Endothelial cell (in vitro differentiated cells): ENCODE measurements at regions not wholly inside any gene's neighbourhood (a gene's known extent, or its start where the extent isn't known, plus 50 kb on each side); places are given as distances from the start of the nearest gene placed in this dataset.

Experiments used
- DNase-seq: peaks from one replicate; pipeline ENCODE4 v3.0.0; 2021; ENCODE audit warnings: low spot score
- H3K27ac Mint-ChIP-seq: one replicate; pipeline ENCODE4 v1.8.0; 2021; ENCODE audit warnings: mixed read lengths, inconsistent platforms; ENCODE audit not compliant: unreplicated experiment
- H3K27me3 Mint-ChIP-seq: one replicate; pipeline ENCODE4 v1.8.0; 2021; ENCODE audit warnings: mild to moderate bottlenecking, moderate library complexity, mixed read lengths, inconsistent platforms; ENCODE audit not compliant: unreplicated experiment
- H3K36me3 Mint-ChIP-seq: one replicate; pipeline ENCODE4 v1.8.0; 2021; ENCODE audit warnings: mild to moderate bottlenecking, low read depth, mixed read lengths, inconsistent platforms; ENCODE audit not compliant: unreplicated experiment
- H3K4me1 Mint-ChIP-seq: one replicate; pipeline ENCODE4 v1.8.0; 2021; ENCODE audit warnings: mild to moderate bottlenecking, mixed read lengths, inconsistent platforms; ENCODE audit not compliant: unreplicated experiment
- H3K4me3 Mint-ChIP-seq: one replicate; pipeline ENCODE4 v1.8.0; 2021; ENCODE audit warnings: mild to moderate bottlenecking, mixed read lengths, inconsistent platforms; ENCODE audit not compliant: unreplicated experiment
- H3K9me3 Mint-ChIP-seq: one replicate; pipeline ENCODE4 v1.8.0; 2021; ENCODE audit warnings: mixed read lengths, inconsistent platforms; ENCODE audit not compliant: unreplicated experiment
- TF ChIP-seq, protein P1 (sequence below): fragments of 200-600 bp; sonication (generic); IDR thresholded peaks from one replicate; pipeline ENCODE4 v1.5.0; 2021; ENCODE audit warnings: antibody characterized with exemption; ENCODE audit not compliant: unreplicated experiment

DNA sequence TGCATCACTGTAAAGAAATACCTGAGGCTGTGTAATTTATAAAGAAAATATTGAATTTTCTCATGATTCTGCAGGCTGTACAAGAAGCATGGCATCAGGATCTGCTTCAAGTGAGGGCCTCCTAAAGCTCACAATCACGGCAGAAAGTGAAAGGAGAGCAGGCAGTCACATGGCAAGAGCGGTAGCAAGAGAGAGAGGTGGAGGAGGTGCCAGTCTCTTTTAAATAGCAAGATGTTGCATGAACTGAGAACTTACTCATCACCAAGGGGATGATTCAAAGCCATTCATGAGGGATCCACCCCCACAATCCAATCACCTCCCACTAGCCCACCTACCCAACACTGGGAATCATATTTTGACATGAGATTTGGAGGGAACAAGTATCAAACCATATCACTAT lies 184.5 kb upstream of the PAPPA start:
- Mint-ChIP-seq H3K9me3 (no peaks in the 10 kb centered on the region), H3K4me3 (no peak overlapping the region), H3K36me3 (peaks cover 3% of the 10 kb centered on the region), H3K4me1 (no peaks in the 10 kb centered on the region), H3K27me3 (no peaks in the 10 kb centered on the region), H3K27ac (no peak overlapping the region)
- no peak for DNase-seq
- TF ChIP-seq, protein P1, sequence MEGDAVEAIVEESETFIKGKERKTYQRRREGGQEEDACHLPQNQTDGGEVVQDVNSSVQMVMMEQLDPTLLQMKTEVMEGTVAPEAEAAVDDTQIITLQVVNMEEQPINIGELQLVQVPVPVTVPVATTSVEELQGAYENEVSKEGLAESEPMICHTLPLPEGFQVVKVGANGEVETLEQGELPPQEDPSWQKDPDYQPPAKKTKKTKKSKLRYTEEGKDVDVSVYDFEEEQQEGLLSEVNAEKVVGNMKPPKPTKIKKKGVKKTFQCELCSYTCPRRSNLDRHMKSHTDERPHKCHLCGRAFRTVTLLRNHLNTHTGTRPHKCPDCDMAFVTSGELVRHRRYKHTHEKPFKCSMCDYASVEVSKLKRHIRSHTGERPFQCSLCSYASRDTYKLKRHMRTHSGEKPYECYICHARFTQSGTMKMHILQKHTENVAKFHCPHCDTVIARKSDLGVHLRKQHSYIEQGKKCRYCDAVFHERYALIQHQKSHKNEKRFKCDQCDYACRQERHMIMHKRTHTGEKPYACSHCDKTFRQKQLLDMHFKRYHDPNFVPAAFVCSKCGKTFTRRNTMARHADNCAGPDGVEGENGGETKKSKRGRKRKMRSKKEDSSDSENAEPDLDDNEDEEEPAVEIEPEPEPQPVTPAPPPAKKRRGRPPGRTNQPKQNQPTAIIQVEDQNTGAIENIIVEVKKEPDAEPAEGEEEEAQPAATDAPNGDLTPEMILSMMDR = no peak

DNA sequence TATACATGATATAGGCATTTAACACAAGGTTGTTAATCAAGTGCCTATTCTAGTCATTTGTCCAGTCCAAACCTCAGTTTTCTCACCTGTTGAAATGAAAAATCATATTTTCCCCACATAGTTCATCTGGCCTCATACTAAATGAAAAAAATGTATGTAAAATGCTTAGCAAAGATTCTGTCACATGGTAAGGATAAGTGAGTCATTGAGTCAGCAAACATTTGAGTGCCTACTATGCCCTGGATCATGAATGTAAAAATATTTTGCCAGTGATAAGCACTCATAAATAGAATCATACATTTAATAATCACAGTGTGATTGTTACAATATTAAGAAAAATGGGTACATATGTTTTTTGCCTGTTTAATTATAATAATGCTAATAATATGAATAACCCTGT lies 181.2 kb upstream of the PAPPA start:
- Mint-ChIP-seq H3K4me1 (no peaks in the 10 kb centered on the region), H3K4me3 (no peak overlapping the region), H3K27ac (no peak overlapping the region), H3K36me3 (peaks cover 3% of the 10 kb centered on the region), H3K9me3 (no peaks in the 10 kb centered on the region), H3K27me3 (no peaks in the 10 kb centered on the region)
- TF ChIP-seq, protein P1 = no peak
- DNase-seq = no peak

GRCh38 chr9:115972843-115973595 lies 180.6 kb upstream of the PAPPA start:
- H3K9me3 Mint-ChIP-seq = no peaks in the 10 kb centered on the region
- H3K27ac Mint-ChIP-seq = no peak overlapping the region
- TF ChIP-seq, protein P1 = no peak
- H3K27me3 Mint-ChIP-seq = no peaks in the 10 kb centered on the region
- no peak overlapping the region for H3K4me3 Mint-ChIP-seq
- no peaks in the 10 kb centered on the region for H3K4me1 Mint-ChIP-seq
- H3K36me3 Mint-ChIP-seq = no peaks in the 10 kb centered on the region
- DNase-seq = no peak

DNA sequence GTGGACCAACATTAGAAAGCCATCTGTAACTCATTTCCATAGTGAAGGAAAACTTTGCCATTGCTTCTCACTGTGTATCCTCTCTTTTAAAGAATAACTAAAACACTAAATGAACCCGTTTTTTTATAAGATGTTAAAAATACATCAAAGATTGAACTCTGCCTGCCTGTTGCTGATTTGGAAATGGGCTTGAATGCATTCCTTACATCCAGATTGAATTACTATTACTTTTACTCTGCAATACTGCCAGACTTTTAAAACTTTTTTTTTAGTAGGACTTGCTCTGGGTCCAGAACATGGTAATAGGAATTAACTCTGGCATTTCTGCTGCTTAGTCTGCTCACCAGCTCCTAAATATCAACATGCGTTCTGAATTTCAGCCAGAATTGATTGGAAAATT lies 176.8 kb upstream of the PAPPA start:
- no peaks in the 10 kb centered on the region for H3K9me3 Mint-ChIP-seq
- no peak overlapping the region for H3K4me3 Mint-ChIP-seq
- H3K4me1 Mint-ChIP-seq = peaks cover 4% of the 10 kb centered on the region
- DNase-seq = no peak
- TF ChIP-seq, protein P1 = no peak
- H3K27me3 Mint-ChIP-seq = no peaks in the 10 kb centered on the region
- no peak overlapping the region for H3K27ac Mint-ChIP-seq
- no peaks in the 10 kb centered on the region for H3K36me3 Mint-ChIP-seq

- TF ChIP-seq, protein P1 = no peak
- Mint-ChIP-seq H3K27me3 (no peaks in the 10 kb centered on the region), H3K9me3 (no peaks in the 10 kb centered on the region), H3K36me3 (no peaks in the 10 kb centered on the region), H3K4me3 (no peak overlapping the region), H3K27ac (no peak overlapping the region), H3K4me1 (peaks cover 4% of the 10 kb centered on the region)
- DNase-seq = no peak
These were observed 175.5 kb upstream of the PAPPA start for GRCh38 chr9:115978091-115978490.
